HPDE6-E6E7 (cell line): ENCODE measurements at regions not wholly inside any gene's neighbourhood (a gene's known extent, or its start where the extent isn't known, plus 50 kb on each side); places are given as distances from the start of the nearest gene placed in this dataset.
"Not testable (repeated sequence)": the region's sequence is repeated elsewhere in the genome, so short reads cannot be mapped to it uniquely, and the experiment has no call there.

Experiments
- DNase-seq: peaks from one replicate; pipeline ENCODE4 v3.0.0; 2011; ENCODE audit warnings: missing footprints; ENCODE audit errors: extremely low spot score

GRCh38 chr11:98007072-98007471 lies 1013.7 kb upstream of the CNTN5 start:
- no peak for DNase-seq

- no peak for DNase-seq
Observed at GRCh38 chr11:98027652-98028051, 993.1 kb upstream of the CNTN5 start.

GRCh38 chr11:98029832-98030231 lies 990.9 kb upstream of the CNTN5 start:
- no peak for DNase-seq

- no peak for DNase-seq
Observed at GRCh38 chr11:98036810-98037209, 983.9 kb upstream of the CNTN5 start.

- DNase-seq: no peak
Observed at GRCh38 chr11:98040061-98040808, 980.5 kb upstream of the CNTN5 start.

GRCh38 chr11:98047647-98048046 lies 973.1 kb upstream of the CNTN5 start:
- no peak for DNase-seq

GRCh38 chr11:98053851-98054250 lies 966.9 kb upstream of the CNTN5 start:
- no peak for DNase-seq

- DNase-seq: no peak
Observed at GRCh38 chr11:98056945-98057344, 963.8 kb upstream of the CNTN5 start.

- DNase-seq: no peak
Observed at GRCh38 chr11:98059488-98059887, 961.3 kb upstream of the CNTN5 start.

- DNase-seq: no peak
Observed at GRCh38 chr11:98060759-98061158, 960.0 kb upstream of the CNTN5 start.

GRCh38 chr11:98061858-98062257 lies 958.9 kb upstream of the CNTN5 start:
- no peak for DNase-seq

- no peak for DNase-seq
Observed at GRCh38 chr11:98062714-98063113, 958.0 kb upstream of the CNTN5 start.

GRCh38 chr11:98068251-98068650 lies 952.5 kb upstream of the CNTN5 start:
- DNase-seq: no peak

GRCh38 chr11:98069147-98069546 lies 951.6 kb upstream of the CNTN5 start:
- not testable (repeated sequence) for DNase-seq

- no peak for DNase-seq
Observed at GRCh38 chr11:98069861-98070260, 950.9 kb upstream of the CNTN5 start.

- no peak for DNase-seq
Observed at GRCh38 chr11:98090861-98091505, 929.8 kb upstream of the CNTN5 start.

GRCh38 chr11:98099371-98099770 lies 921.4 kb upstream of the CNTN5 start:
- DNase-seq: no peak

- DNase-seq: no peak
Observed at GRCh38 chr11:98100689-98101088, 920.1 kb upstream of the CNTN5 start.

- DNase-seq: no peak
Observed at GRCh38 chr11:98101329-98101728, 919.4 kb upstream of the CNTN5 start.

- no peak for DNase-seq
Observed at GRCh38 chr11:98104249-98104648, 916.5 kb upstream of the CNTN5 start.

- DNase-seq: no peak
Observed at GRCh38 chr11:98107736-98108135, 913.0 kb upstream of the CNTN5 start.

- no peak for DNase-seq
Observed at GRCh38 chr11:98110030-98110429, 910.7 kb upstream of the CNTN5 start.

GRCh38 chr11:98115873-98116272 lies 904.9 kb upstream of the CNTN5 start:
- no peak for DNase-seq
